ENCODE measurements at regions not wholly inside any gene's neighbourhood (a gene's known extent, or its start where the extent isn't known, plus 50 kb on each side); places are given as distances from the start of the nearest gene placed in this dataset.
"Not testable (repeated sequence)": the region's sequence is repeated elsewhere in the genome, so short reads cannot be mapped to it uniquely, and the experiment has no call there.

DNA sequence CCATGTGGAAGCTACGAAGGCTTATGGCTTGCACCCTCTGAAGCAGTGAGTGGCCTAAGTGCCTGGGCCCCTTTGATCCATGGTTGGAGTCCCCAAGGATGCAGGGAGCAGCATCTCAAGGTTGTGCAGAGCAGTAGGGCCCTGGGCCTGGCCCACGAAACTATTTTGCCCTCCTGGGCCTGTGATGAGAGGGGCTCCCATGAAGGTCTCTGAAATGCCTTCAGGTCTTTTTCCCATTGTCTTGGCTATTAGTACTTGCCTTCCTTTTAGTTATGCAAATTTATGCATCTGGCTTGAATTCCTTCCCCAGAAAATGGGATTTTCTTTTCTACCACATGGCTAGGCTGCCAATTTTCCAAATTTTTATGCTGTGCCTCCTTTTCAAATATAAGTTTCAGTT is 158.8 kb upstream of the MME start:
- intact Hi-C loops (cut with micrococcal nuclease) = no loop called here
- no peak for ATAC-seq
- DNase-seq = no peak

DNA sequence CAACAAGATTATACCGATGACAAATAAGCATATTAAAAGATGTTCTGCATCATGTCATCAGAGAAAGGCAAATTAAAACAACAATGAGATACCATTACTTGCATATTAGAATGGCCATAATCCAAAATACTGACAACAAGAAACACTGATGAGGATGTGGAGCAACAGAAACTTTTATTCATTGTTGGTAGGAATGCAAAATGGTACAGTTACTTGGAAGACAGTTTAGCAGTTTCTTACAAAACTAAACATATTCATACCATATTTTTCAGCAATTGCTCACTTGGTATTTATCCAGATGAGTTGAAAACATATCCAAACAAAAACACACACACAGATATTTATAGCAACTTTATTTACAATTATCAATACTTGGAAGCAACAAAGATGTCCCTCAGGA is 160.9 kb upstream of the MME start:
- ATAC-seq = no peak
- intact Hi-C loops (cut with micrococcal nuclease) = no loop called here
- no peak for DNase-seq

DNA sequence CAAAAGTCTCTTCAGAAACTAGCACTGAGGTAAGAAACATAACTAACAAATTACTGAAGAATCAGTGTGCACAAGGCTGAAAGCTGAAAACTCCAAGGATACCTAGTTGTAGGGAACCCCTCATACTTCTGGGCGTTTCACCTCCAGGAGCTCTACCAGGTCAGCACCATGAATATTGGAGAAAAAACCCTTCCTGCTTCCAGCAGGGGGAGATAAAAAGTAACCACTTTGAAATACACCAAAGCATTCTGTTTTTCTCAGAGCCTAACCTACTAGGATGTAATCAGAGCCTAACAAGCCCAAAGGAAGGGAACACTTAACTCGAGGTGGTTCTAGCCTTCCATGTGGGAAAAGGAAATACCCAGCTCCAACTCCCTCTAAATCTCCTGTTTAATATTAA is 175.8 kb upstream of the MME start:
- intact Hi-C loops (cut with micrococcal nuclease) = no loop called here
- no peak for DNase-seq
- no peak for ATAC-seq

GRCh38 chr3:154902495-154902894 is 177.6 kb upstream of the MME start:
- DNase-seq; intact Hi-C loops (cut with micrococcal nuclease); ATAC-seq: not testable (repeated sequence)

GRCh38 chr3:154901278-154901677 is 178.8 kb upstream of the MME start:
- DNase-seq (no peak), ATAC-seq (no peak)
- intact Hi-C loops (cut with micrococcal nuclease) = no loop called here

GRCh38 chr3:154900816-154901215 is 179.3 kb upstream of the MME start:
- peak; percentile 58 for ATAC-seq
- no peak for DNase-seq
- intact Hi-C loops (cut with micrococcal nuclease) = no loop called here

DNA sequence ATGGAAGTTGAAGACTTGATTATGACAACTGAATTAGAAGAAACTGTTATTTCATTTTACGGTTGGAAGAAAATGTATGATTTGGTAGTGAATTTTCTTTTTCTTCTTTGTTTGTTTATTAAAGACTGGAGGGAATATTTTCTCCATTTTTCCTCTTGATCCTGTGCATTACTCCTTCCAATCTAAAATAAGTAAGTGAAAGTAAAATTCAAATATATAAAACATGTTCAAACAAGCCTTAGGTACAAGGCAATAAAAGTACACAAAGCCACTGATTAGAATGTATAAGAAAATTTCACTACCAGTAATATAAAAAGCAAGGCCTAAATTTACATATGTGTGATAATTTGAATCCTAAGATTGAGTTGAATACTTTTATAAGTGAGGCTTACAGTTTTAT is 181.2 kb upstream of the MME start:
- DNase-seq (no peak), ATAC-seq (no peak)
- intact Hi-C loops (cut with micrococcal nuclease) = no loop called here

DNA sequence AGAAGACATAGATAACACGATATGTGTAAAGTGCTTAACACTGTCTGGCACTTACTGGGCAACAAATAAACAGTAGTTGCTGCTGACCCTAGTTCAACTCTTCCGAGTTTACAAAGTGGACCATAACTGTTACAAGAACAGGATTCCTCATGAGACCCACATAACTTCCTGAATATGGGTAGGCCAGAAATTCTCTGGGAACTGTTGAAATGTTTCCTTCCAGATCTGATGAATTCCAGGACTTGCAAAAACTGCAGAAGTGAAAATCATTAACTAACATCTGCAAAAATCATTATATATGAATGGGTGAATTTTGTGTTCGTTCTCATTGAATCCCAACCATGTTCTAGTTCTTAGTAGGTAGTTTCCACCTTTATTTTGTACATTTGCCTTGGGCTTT is 181.7 kb upstream of the MME start:
- DNase-seq (no peak), ATAC-seq (peak; percentile 91)
- intact Hi-C loops (cut with micrococcal nuclease) = no loop called here

DNA sequence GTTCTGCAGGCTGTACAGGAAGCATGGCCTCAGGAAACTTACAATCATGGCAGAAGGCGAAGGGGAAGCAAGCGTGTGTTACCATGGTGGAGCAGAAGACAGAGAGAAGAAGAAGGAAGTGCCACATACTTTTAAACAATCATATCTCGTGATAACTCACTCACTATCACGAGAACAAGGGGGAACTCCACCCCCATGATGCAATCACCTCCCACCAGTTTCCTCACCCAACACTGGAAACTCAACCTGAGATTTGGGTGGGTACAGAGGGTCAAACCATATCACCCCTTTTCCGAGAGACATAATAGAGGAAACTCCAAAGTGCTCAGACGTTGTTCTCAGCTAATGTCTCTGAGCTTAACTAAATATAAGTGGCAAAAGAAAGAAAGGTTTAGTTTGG is 186.3 kb upstream of the MME start:
- intact Hi-C loops (cut with micrococcal nuclease) = no loop called here
- no peak for DNase-seq
- ATAC-seq = no peak

DNA sequence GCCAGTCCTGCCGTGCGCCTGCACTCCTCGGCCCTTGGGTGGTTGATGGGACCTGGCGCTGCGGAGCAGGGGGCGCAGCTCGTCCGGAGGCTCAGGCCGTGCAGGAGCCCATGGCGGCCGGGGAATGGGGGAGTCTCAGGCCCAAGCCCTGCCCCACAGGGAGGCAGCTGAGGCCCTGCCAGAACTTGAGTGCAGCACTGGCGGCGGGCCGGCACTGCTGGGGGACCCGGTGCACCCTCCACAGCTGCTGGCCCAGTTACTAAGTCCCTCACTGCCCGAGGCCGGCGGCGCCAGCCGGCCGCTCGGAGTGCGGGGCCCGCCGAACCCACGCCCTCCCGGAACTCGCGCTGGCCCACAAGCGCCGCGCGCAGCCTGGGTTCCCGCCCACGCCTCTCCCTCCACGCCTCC is 190.9 kb upstream of the MME start:
- DNase-seq (no peak), ATAC-seq (no peak)
- intact Hi-C loops (cut with micrococcal nuclease) = no loop called here

GRCh38 chr3:154887869-154888268 is 192.2 kb upstream of the MME start:
- DNase-seq (no peak), ATAC-seq (no peak)
- intact Hi-C loops (cut with micrococcal nuclease) = no loop called here

DNA sequence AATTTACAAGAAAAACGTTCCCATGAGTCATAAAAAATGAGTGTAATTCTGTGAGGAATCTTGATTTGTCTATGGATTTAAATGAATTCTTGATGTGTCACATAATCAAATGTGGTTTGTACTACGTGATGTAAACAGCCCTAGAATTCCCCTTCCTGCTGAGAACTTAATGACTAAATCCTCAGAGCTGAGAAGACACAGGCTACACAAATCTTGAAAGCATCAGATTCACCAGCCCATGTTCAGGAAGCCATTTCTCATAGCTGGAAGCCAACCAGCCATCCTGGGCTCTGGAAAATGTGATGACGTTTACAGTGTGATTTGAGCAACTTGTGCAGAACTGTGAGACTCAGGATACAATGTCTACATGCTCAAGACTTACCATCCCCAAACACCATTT is 193.7 kb upstream of the MME start:
- ATAC-seq (peak; percentile 72), DNase-seq (peak; percentile 29)
- intact Hi-C loops (cut with micrococcal nuclease) = no loop called here

DNA sequence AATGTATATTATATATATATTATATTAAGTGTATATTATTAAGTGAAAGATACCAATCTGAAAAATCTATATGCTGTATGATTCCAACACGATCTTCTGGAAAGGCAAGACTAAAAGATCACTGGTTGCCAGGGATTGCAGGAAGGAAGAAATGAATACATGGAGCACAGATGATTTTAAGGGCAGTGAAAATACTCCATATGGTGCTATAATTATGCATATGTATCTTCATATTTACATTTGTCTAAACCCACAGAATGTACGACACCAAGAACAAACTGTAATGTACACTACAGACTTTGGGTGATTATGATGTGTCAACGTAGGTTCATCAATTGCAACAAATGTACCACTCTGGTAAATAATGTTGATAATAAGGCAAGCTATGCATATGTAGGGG is 194.7 kb upstream of the MME start:
- ATAC-seq (no peak), DNase-seq (no peak)
- intact Hi-C loops (cut with micrococcal nuclease) = no loop called here

DNA sequence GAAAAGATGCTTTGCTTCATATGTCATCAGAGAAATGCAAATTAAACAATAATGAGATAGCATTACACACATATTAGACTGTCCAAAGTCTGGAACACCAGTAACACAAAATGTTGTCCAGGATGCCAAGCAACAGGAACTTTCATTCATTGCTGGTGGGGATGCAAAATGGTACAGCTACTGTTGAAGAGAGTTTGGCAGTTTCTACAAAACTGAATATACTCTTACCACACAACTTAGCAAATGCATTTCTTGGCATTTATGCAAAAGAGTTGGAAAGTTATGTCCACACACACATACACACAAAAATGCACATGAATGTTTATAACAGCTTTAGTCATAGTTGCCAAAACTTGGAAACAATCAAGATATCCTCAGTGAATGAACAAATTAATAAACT is 195.2 kb upstream of the MME start:
- no peak for ATAC-seq
- intact Hi-C loops (cut with micrococcal nuclease) = no loop called here
- DNase-seq = no peak

DNA sequence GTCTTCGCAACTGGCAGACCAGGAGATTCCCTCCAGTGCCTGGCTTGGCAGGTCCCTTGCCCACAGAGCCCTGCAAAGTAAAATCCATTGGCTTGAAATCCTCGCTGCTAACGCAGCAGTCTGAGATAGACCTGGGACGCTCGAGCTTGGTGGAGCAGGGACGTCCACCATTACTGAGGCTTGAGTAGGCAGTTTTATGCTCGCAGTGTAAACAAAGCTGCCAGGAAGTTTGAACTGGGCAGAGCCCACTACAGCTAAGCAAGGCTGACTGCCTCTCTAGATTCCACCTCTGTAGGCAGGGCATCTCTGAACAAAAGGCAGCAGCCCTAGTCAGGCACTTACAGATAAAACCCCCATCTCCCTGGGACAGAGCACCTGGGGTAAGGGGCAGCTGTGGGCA is 205.0 kb upstream of the MME start:
- no peak for DNase-seq
- intact Hi-C loops (cut with micrococcal nuclease) = no loop called here
- ATAC-seq = no peak

- DNase-seq = no peak
- ATAC-seq = no peak
- intact Hi-C loops (cut with micrococcal nuclease) = no loop called here
Observed at GRCh38 chr3:154872696-154873095, 207.4 kb upstream of the MME start.

DNA sequence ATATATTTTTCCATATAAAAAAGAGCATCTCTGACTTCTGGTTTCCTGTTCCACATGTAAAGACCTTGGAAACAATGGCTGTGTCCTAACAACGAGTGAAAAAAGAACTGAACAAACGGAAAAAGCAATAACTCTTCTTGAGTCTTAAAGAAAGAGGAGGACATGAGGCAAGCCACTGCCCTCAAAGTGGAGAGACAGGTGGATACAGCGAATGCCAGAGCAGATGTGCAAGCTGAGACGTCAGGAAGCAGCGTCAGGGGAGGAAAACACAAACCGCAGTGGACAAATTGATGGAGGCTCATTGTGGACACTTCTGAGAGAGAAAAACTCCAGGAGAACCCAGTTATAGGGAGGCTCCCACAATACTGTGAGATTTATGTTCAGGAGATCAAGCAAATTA is 208.0 kb upstream of the MME start:
- ATAC-seq (no peak), DNase-seq (no peak)
- intact Hi-C loops (cut with micrococcal nuclease) = no loop called here

DNA sequence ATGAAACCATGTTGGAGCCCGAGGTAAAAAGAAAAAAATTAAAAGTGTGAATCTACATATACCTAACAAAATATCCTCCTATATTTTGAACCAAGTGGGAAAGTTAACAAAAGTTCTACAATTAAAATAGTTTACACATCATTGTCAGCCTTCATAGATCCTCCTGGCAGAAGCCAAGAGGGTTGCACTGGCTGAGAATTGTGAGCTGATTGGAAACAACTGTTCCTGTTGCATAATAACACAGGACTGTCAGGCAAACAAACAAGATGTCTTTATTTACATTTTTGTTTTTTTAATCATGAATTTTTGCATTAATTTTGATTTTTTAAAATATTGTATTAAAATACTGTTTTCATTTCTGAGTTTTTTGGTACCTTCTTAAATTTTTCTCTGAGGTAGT is 215.2 kb upstream of the MME start:
- no peak for DNase-seq
- intact Hi-C loops (cut with micrococcal nuclease) = no loop called here
- peak; percentile 47 for ATAC-seq

- intact Hi-C loops (cut with micrococcal nuclease) = no loop called here
- no peak for DNase-seq
- peak; percentile 31 for ATAC-seq
Observed at GRCh38 chr3:154862265-154862664, 217.9 kb upstream of the MME start.

GRCh38 chr3:154852998-154853397 is 227.1 kb upstream of the MME start:
- intact Hi-C loops (cut with micrococcal nuclease); DNase-seq; ATAC-seq: not testable (repeated sequence)

- ATAC-seq (no peak), DNase-seq (no peak)
- intact Hi-C loops (cut with micrococcal nuclease) = no loop called here
Observed at GRCh38 chr3:154852515-154852914, 227.6 kb upstream of the MME start.

DNA sequence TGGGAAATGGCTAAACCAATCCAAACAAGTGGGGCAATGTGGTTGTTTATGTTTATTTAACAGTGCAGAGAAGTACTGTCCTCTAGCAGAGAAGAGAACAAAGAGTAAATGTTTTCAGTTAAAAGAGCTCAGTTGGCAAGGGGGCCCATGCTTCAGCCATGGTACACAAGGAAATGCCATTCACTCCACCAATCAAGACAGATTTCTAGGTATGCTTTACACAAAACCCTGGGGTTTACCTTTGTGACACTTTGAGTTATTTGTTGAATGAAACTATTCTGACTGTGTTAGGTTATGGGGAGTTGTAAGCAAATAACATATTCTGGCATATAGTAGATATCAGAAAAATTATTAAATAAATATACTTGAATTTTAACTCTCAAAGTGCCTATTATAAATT is 228.5 kb upstream of the MME start:
- DNase-seq (no peak), ATAC-seq (no peak)
- intact Hi-C loops (cut with micrococcal nuclease) = no loop called here
